ENCODE measurements at regions not wholly inside any gene's neighbourhood (a gene's known extent, or its start where the extent isn't known, plus 50 kb on each side); places are given as distances from the start of the nearest gene placed in this dataset.

GRCh38 chr5:163623524-163623923, 118.1 kb downstream of the MAT2B start:
- no peak for DNase-seq

DNA sequence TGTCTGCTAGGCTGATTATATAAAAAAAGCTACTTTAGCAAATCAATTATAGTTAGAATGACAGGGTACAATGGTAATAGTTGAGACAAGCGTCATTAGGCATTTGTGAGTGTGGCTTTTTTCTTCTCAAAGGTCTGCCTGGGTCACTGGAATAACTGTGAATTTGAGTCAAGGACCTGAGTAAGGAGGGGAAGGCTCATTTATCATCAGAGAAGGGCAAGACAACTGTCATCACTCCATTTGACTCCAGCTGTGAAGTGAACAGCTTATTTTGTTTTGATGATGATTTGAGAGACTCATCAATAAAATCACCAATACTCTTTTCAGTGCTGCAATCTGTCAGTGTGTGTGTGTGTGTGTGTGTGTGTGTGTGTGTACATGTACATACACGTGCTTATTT, 118.6 kb downstream of the MAT2B start:
- DNase-seq: no peak

DNA sequence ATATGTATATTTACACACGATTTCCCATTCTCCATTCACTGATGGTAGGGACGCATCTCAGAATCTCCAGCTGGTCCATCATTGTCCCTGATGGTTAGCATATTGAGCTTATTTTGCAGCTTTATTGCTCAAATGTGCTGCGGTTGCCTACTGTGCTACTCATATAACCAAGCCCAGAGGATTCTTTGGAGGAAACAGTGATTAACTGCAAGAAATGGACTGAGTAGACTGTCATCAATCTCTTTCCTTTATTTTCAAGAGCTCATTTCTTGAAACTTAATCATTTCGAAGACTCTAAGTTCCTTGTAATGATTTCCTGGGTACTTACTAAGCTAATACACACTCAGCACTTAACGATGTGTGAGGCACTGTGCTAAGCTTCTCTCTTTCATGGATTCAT, 119.0 kb downstream of the MAT2B start:
- no peak for DNase-seq

DNA sequence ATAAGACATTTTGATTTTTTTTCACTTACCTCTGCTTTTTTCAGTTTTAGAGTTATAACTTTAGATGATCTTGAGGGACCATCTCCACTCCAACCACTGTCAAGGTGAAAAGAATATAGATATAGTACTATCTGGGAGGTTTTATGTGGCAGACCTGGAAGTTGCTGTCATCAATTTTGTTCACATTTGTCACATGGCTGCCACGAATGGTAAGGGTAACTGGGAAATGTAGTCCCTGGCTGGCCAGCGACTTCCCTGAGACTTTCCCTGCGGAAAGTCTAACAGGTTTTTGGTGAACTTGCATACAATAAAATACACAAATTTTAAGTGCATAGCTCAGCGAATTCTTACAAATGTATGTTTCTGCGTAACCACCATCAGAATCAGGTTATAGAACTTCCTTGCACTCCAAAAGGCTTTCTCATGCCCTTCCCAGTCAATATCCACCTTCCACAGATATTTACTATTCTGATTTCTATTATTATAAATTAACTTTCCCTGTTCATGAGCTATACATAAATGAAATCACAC, 121.5 kb downstream of the MAT2B start:
- DNase-seq: no peak

GRCh38 chr5:163631856-163632255, 126.4 kb downstream of the MAT2B start:
- no peak for DNase-seq

DNA sequence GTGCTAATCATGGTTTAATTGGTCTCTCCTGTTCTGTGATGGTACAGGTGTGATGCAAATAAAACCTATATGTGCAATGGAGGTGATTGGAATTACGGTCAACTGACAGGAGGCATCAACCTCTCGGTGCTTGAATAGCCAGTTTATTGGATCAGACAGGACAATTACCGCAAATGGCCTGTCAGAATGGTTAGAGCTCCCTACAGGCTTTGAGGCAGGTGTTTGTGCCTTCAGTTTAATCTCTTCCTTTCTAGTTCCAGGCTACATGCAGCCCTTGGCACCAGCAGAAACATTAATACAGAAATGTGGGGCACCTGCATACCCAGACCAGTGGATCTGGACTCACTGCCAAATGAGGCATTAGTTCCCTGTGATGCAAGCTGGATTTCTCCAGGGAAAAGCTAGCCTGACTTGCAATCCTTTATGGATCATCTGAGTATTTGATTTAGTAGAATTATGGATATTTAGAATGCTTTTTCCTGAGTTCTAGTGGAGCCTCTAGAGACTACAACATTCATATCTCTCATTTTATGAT, 128.6 kb downstream of the MAT2B start:
- no peak for DNase-seq

GRCh38 chr5:163635631-163636030, 130.2 kb downstream of the MAT2B start:
- DNase-seq: no peak

DNA sequence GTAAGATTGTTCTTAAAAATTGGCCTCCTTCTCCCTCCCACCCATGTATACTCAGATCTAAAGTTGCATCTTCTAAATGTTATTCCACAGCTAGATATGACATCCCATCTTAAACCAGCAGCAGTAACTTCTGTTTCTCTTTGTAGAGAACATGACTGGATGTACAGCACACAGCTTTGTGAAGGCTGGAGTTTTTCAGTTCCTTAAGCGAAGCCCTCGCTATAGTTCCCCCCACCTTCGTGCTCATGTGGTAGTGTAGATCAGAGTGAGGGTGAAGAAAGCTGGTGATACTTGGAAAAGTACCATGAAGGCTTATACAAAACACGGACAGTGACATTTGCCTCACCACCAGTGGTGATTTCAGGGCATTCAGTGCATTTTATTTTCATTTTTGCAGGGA, 137.5 kb downstream of the MAT2B start:
- DNase-seq: no peak

DNA sequence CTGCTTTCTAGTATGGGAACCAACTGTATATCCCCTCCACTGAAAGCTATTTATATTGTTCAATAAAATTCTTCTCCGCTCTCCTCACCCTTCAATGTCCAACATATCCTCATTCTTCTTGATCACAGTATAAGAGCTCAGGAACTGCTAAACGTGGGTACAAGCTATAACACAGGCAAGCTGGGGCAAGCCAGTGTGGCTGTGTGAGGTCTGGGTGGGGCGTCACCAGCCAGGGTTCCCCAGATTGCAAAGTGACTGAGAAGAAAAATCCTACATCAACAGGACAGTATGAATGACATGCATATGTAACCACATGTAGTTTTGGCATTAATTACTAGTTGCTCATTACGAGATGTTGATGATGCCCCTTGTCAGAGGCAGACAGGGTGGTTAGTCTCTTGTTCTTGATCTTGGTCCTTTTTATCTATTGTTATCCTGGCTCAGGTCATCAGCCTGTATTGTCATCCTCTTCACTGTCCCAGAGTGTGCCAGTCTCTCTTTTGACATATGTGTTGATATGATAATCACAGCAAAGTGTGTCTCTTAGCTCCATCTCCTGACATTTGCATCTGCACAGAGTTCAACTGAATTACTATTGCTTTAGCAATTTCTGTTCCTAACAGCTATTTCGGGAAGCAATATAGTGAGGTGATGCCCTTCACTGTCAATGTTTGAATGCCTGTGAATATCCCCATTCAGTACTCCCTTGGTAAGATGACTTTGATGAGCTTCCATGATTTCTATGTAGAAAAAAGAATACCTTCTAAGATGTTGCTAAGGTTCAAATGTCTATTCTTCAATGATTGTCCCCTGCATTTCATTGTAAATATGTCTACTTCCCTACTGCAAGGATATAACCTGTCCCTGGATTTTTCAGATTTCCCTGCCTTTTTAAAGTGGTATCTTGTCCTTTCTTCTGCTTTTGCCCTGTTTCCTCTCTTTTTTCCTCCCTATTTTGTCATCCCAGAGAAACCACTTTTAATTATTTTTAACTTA, 140.3 kb downstream of the MAT2B start:
- no peak for DNase-seq

DNA sequence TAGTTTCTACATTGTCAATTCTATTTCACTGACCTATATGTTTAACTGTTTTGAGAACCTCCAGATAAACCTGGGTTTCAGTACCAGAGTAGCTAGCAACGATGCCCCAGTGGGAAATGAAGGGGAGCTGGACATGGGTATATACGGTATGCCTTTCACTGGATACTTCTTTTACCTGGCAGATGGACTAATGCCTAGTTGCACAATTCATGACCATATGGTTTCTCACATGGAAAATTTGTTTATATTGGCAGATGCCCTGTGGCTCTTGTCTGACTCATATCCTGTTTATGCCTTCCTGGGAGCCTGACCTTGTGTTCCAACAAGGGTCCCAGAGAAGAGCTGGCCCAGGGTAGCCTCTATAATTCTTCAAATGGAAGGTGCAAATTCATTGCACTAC, 144.1 kb downstream of the MAT2B start:
- no peak for DNase-seq

DNA sequence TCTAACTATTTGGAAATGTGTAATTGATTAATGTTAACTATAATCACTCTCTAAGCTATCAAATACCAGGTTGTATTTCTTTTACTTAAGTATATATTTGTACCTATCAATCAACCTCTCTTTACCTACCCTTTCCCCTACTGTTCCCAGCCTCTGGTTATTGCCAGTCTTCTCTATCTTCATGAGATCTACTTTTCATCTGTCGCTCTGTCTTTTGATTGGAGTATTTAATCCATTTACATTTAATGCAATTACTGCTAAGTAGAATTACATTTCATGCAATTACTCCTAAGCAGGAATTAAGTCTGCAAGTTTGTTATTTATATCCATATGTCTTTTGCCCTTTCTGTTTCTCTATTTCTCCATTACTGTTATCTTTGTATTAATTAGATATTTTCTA, 148.1 kb downstream of the MAT2B start:
- DNase-seq: no peak

DNA sequence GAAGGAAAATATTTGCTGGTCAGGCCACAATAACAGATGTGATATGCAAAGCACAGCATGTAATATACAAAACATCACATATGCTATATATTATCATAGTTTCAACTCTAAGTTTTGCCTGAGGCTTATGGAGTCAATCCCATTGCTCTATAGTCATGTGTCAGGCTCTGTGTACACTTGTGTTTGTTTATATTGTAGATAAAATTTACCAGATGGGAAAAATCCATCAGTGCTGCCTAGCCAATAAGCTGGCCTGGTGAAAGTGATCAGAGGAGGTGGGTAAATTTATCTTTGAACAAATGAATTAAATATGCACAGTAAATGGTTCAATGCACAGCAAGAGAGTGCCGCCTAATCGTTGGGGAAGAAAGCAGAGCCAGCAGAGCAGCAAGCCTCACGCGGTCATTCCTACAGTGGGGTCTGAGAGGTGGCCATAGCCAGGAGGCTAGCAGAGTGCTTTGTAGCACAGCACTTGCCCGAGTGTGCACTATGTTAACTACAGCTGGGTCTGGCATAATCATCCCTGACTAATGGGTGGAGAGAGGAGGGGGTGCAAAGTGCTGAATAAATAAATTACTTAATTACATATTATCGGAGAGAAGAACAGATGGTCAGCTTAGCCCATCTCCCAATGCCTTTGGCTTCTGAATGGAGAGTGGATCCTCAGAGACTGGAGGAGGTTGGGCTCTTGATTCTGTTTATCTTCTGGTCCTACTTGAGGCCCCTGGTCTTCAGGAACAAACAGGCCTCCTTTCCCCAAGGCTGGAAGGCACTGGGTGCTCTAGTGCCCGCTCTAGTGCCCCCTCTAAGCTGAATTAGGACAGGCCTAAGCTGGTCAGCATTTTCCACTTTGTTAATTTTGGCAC, 153.5 kb downstream of the MAT2B start:
- no peak for DNase-seq

DNA sequence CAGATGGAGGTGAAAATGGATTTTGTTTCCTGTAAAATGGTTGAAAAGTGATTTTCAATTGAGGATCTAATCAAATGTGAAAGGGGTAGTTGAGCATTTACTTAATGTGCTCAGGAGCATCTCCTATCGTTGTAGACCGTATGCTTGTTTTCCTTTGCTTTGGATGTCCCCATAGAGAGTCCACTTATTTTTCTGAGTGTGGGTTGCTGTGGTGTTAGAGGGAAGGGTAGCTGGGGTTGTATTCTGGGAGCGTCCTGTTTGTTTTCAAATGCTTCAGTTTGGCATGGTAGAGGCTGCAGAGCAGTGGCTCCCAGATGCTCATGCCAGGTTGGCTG, 154.1 kb downstream of the MAT2B start:
- DNase-seq: no peak

DNA sequence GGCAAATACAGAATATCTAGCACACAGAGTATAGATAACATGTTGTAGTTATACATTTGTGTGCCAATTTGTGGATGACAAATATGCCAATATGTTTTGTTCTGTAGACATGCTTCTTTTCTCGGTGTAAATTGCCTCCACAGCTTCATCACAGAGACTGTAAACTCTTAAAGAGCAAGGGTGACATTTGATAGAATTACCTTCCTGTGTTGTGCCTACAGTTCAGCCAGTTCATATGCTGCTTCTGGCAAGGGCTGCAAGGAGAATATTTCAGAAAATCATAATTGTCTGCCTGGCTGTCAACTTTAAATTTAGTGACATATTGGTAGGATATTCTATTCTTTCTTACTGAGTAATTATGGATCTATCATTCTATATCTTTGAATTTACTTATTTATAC, 155.1 kb downstream of the MAT2B start:
- DNase-seq: no peak

DNA sequence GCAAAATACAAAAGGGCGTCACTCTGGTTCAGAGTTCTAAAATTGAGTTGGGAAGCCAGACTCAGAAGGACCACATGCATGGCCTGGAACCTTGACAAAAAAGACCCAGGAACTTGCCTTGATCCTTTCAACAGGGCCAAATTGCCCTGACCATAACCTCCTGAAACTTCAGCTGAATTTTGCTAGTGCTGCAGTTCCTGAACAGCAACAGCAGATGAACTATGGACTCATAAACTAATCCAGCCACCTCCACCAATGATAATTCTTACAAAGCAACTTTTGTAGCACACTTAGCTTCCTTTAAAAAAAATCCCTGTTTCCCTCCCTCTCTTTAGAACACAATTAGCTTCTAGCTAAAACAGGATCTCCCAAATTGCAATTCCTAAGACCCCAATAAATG, 155.9 kb downstream of the MAT2B start:
- no peak for DNase-seq

DNA sequence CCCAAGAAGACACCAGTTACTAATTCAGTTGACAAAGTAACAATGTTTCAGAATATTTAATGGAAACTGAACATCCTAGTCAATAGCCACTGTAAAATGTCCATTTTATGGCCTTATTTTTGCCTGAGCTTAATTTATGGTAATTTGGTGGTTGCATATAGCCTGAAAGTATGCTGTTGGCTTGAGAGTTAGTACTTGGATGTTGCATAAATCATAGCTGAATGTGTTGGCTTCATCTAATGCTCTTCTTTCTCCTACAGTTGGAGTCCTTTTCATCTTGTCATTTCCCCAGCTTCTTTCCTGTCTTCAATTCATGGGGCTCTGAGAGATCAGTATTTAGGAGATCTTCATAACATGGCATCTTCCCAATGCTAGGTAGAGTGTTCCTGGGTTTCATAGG, 164.6 kb downstream of the MAT2B start:
- DNase-seq: no peak

DNA sequence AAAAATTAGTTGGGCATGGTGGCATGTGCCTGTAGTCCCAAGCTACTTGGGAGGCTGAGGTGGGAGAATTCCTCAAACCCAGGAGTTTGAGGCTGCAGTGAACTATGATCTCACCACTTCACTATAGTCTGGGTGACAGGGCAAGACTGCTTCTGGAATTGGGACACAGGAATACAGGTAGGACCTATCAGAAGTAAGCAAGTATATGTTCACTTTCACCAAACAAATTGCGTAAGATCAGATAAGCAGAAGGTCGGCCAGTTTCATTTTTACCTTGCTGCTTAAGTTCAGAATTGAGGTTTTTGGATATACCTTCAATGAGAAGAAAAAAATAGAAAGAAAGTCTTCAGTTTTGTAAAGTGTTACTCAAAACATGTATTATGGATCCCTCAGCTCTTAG, 171.7 kb downstream of the MAT2B start:
- DNase-seq: no peak

- no peak for DNase-seq
Measured at GRCh38 chr5:163682234-163682633, 176.8 kb downstream of the MAT2B start.

GRCh38 chr5:163687414-163687813, 182.0 kb downstream of the MAT2B start:
- DNase-seq: no peak

- DNase-seq: no peak
Measured at GRCh38 chr5:163692091-163692490, 186.7 kb downstream of the MAT2B start.

- no peak for DNase-seq
Measured at GRCh38 chr5:163695830-163696578, 190.6 kb downstream of the MAT2B start.

- DNase-seq: no peak
Measured at GRCh38 chr5:163696579-163696887, 191.1 kb downstream of the MAT2B start.

Data from CD4-positive, alpha-beta T cell treated with Interleukin-6 for 4 hours (primary cell).